GM21825 (cell line): ENCODE measurements at regions not wholly inside any gene's neighbourhood (a gene's known extent, or its start where the extent isn't known, plus 50 kb on each side); places are given as distances from the start of the nearest gene placed in this dataset.

Source experiments
- ATAC-seq: cut with Tn5 transposase; IDR thresholded peaks from one replicate; pipeline ENCODE4 v1.9.1; 2021; ENCODE audit warnings: mild to moderate bottlenecking, moderate library complexity; ENCODE audit not compliant: unreplicated experiment

GRCh38 chr6:156391061-156391672 is 386.0 kb upstream of the ARID1B start:
- ATAC-seq: no peak

GRCh38 chr6:156390621-156391020 is 386.6 kb upstream of the ARID1B start:
- no peak for ATAC-seq

GRCh38 chr6:156389296-156389695 is 387.9 kb upstream of the ARID1B start:
- no peak for ATAC-seq

- no peak for ATAC-seq
Observed at GRCh38 chr6:156387472-156387871, 389.7 kb upstream of the ARID1B start.

GRCh38 chr6:156383059-156383458 is 394.1 kb upstream of the ARID1B start:
- no peak for ATAC-seq

- ATAC-seq: no peak
Observed at GRCh38 chr6:156379392-156380289, 397.5 kb upstream of the ARID1B start.

GRCh38 chr6:156378853-156379252 is 398.3 kb upstream of the ARID1B start:
- ATAC-seq: no peak

GRCh38 chr6:156376091-156376490 is 401.1 kb upstream of the ARID1B start:
- no peak for ATAC-seq

GRCh38 chr6:156359912-156360311 is 417.3 kb upstream of the ARID1B start:
- no peak for ATAC-seq

- ATAC-seq: no peak
Observed at GRCh38 chr6:156352861-156353260, 424.3 kb upstream of the ARID1B start.

GRCh38 chr6:156351346-156351966 is 425.7 kb upstream of the ARID1B start:
- no peak for ATAC-seq

GRCh38 chr6:156350337-156350736 is 426.8 kb upstream of the ARID1B start:
- no peak for ATAC-seq

GRCh38 chr6:156348849-156349248 is 428.3 kb upstream of the ARID1B start:
- ATAC-seq: no peak

GRCh38 chr6:156348424-156348823 is 428.8 kb upstream of the ARID1B start:
- no peak for ATAC-seq

GRCh38 chr6:156347656-156348055 is 429.5 kb upstream of the ARID1B start:
- no peak for ATAC-seq

- no peak for ATAC-seq
Observed at GRCh38 chr6:156347246-156347645, 429.9 kb upstream of the ARID1B start.

GRCh38 chr6:156345700-156346099 is 431.5 kb upstream of the ARID1B start:
- ATAC-seq: no peak

- ATAC-seq: no peak
Observed at GRCh38 chr6:156344491-156344890, 432.7 kb upstream of the ARID1B start.

GRCh38 chr6:156337801-156338200 is 439.4 kb upstream of the ARID1B start:
- ATAC-seq: no peak

- no peak for ATAC-seq
Observed at GRCh38 chr6:156336733-156337132, 440.4 kb upstream of the ARID1B start.

GRCh38 chr6:156336089-156336488 is 441.1 kb upstream of the ARID1B start:
- no peak for ATAC-seq

GRCh38 chr6:156334966-156335365 is 442.2 kb upstream of the ARID1B start:
- ATAC-seq: no peak
